ENCODE measurements at regions not wholly inside any gene's neighbourhood (a gene's known extent, or its start where the extent isn't known, plus 50 kb on each side); places are given as distances from the start of the nearest gene placed in this dataset.
A peak's percentile ranks its signal among the peaks of the same experiment; 100 is the strongest.

- no peak overlapping the region for H3K27ac ChIP-seq
- POLR2A ChIA-PET (ENCODE audit: low non-redundant PET): no interaction called here
- TF ChIP-seq, protein P1, sequence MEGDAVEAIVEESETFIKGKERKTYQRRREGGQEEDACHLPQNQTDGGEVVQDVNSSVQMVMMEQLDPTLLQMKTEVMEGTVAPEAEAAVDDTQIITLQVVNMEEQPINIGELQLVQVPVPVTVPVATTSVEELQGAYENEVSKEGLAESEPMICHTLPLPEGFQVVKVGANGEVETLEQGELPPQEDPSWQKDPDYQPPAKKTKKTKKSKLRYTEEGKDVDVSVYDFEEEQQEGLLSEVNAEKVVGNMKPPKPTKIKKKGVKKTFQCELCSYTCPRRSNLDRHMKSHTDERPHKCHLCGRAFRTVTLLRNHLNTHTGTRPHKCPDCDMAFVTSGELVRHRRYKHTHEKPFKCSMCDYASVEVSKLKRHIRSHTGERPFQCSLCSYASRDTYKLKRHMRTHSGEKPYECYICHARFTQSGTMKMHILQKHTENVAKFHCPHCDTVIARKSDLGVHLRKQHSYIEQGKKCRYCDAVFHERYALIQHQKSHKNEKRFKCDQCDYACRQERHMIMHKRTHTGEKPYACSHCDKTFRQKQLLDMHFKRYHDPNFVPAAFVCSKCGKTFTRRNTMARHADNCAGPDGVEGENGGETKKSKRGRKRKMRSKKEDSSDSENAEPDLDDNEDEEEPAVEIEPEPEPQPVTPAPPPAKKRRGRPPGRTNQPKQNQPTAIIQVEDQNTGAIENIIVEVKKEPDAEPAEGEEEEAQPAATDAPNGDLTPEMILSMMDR (conservative IDR thresholded peaks at IDR 0.05; ENCODE audit: low read depth): peak; percentile 53
- CTCF ChIA-PET: interaction anchor here (0.6 to 1.6 kb wide), 3 partner anchors 17 to 854 kb away, joined by 4 to 6 read pairs (median 4); no protein-coding TSS in a partner anchor
- DNase-seq (ENCODE audit: low spot score): peak; percentile 36
Observed at GRCh38 chr6:18997375-18997826, 610.3 kb downstream of the RNF144B start.

GRCh38 chr6:19002976-19003560, 615.9 kb downstream of the RNF144B start:
- no peak for DNase-seq (ENCODE audit: low spot score)
- POLR2A ChIA-PET (ENCODE audit: low non-redundant PET): no interaction called here
- no peak overlapping the region for H3K27ac ChIP-seq
- CTCF ChIA-PET: no interaction called here
- TF ChIP-seq, protein P1 (conservative IDR thresholded peaks at IDR 0.05; ENCODE audit: low read depth): no peak

GRCh38 chr6:19004176-19004575, 617.0 kb downstream of the RNF144B start:
- DNase-seq (ENCODE audit: low spot score): no peak
- H3K27ac ChIP-seq: no peak overlapping the region
- TF ChIP-seq, protein P1 (conservative IDR thresholded peaks at IDR 0.05; ENCODE audit: low read depth): no peak
- ChIA-PET POLR2A (ENCODE audit: low non-redundant PET) (no interaction called here), CTCF (no interaction called here)

- no peak overlapping the region for H3K27ac ChIP-seq
- ChIA-PET CTCF (no interaction called here), POLR2A (ENCODE audit: low non-redundant PET) (no interaction called here)
- DNase-seq (ENCODE audit: low spot score): no peak
- TF ChIP-seq, protein P1 (conservative IDR thresholded peaks at IDR 0.05; ENCODE audit: low read depth): no peak
Observed at GRCh38 chr6:19009769-19010168, 622.6 kb downstream of the RNF144B start.

- ChIA-PET CTCF (no interaction called here), POLR2A (ENCODE audit: low non-redundant PET) (no interaction called here)
- peak; percentile 4 for DNase-seq (ENCODE audit: low spot score)
- TF ChIP-seq, protein P1 (conservative IDR thresholded peaks at IDR 0.05; ENCODE audit: low read depth): no peak
- no peak overlapping the region for H3K27ac ChIP-seq
Observed at GRCh38 chr6:19013026-19013705, 626.0 kb downstream of the RNF144B start.

- ChIA-PET CTCF (interaction anchor here (0.5 to 1.4 kb wide), 17 partner anchors 10 to 1032 kb away, joined by 3 to 9 read pairs (median 4); no protein-coding TSS in a partner anchor), POLR2A (ENCODE audit: low non-redundant PET) (no interaction called here)
- DNase-seq (ENCODE audit: low spot score): peak; percentile 10
- TF ChIP-seq, protein P1 (conservative IDR thresholded peaks at IDR 0.05; ENCODE audit: low read depth): 0 out of 2 replicates have a peak, but pooled peaks have one; percentile 18
- no peak overlapping the region for H3K27ac ChIP-seq
Observed at GRCh38 chr6:19024737-19025136, 637.6 kb downstream of the RNF144B start.

Data from RWPE1 (cell line).